GM18502 (cell line): ENCODE measurements at regions not wholly inside any gene's neighbourhood (a gene's known extent, or its start where the extent isn't known, plus 50 kb on each side); places are given as distances from the start of the nearest gene placed in this dataset.
"Not testable (repeated sequence)": the region's sequence is repeated elsewhere in the genome, so short reads cannot be mapped to it uniquely, and the experiment has no call there.

Experiments used
- ATAC-seq: cut with Tn5 transposase; IDR thresholded peaks from one replicate; pipeline ENCODE4 v1.9.1; 2021; ENCODE audit warnings: mild to moderate bottlenecking; ENCODE audit not compliant: unreplicated experiment, poor library complexity

DNA sequence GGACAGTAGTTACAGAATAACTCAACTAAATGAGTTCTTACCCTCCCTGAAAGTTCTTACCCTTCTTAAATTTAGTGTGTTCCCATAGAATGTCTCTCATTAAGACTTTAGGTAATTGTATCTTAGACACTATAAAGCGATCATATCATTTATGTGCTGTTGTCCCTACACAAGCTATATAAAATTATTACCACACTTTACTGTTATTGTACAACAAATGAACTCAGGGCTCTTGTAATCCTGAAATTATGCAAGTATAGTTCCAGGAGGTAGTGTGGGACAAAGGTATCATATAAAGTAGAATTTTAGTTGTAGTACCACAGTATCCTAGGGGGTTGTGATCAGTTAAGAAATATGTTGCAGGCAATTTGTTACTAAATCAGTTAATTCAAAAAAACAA is 167.4 kb upstream of the CARMIL1 start:
- ATAC-seq = no peak

GRCh38 chr6:25112322-25112773 is 166.8 kb upstream of the CARMIL1 start:
- ATAC-seq = no peak

DNA sequence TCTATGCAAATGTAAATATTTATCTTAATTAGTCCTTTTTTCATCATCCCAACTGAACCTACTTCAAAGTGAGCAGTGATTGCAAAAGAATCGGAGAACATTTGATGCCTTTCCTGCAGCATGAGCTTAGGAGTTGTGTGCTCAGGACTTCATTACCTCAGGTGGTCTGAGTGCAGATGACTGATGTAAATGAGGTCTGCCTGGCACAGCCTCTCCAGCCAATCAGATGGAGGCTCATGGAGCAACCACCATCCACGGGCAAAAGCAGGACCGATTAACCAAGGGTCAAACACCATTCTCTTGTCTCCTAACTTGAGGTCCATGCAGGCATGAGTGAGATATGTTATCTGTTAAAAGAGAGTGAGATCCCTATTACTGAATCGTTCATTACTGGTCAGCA is 165.7 kb upstream of the CARMIL1 start:
- no peak for ATAC-seq

DNA sequence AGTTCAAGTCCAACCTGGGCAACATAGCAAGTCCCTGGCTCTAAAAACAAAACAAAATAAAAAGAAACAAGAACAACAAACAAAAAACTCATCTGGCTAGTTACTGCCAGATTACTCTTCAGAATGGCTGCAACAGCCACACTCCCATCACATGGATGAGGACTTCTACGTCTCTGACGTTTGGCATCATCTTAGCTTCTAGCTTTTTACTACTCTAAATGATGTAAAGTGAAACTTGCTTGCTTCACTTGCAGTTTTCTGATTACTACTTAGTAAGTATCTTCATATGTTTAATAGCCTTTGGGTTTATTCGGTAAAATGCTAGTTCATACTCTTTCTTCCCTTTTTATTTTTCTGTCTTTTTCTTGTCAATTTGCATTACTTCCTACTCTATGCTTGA is 161.1 kb upstream of the CARMIL1 start:
- no peak for ATAC-seq

DNA sequence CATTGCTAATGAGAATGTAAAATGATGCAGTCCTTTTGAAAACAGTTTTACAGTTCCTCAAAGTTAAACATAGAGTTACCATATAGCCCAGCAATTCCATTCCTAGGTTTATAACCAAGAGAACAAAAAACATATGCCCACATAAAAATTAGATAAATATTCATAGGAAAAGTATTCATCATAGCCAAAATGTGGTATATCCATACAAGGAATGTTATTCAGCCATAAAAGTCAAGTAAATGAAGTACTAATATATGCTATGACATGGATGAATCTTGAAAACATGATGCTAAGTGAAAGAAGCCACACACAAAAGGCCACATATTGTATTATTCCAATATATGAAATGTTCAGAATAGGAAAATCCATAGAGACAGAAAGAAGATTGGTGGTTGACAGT is 158.0 kb upstream of the CARMIL1 start:
- ATAC-seq = no peak

GRCh38 chr6:25122001-25122400 is 157.2 kb upstream of the CARMIL1 start:
- ATAC-seq = no peak

DNA sequence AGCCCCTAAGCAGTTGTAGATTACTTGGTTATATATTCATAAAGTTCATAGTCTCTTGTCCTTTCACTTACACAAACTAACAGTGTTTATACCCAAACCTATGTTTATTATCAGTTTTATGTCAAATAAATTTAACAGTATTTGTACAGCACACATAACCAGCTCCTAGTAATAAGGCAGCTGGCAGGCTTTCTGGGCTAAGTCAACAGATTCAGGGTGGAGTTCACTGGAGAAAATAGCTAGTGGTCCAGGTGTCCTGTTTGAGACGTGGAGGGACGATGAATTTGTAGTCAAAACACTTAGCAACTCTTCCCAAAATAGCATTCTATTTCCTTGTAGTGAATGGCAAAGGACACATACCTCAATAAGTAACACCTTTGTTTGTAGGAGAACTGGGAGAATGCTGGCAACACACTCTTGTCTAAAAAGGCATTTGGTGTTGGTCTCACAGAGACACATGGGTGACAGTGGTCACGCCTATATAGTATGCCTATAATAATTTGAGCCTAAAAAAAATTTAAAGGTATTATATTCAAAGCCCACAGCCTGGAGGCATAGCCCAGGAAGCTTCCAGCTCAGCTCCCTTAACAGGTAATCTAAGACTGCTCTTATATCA is 156.4 kb upstream of the CARMIL1 start:
- ATAC-seq = no peak

DNA sequence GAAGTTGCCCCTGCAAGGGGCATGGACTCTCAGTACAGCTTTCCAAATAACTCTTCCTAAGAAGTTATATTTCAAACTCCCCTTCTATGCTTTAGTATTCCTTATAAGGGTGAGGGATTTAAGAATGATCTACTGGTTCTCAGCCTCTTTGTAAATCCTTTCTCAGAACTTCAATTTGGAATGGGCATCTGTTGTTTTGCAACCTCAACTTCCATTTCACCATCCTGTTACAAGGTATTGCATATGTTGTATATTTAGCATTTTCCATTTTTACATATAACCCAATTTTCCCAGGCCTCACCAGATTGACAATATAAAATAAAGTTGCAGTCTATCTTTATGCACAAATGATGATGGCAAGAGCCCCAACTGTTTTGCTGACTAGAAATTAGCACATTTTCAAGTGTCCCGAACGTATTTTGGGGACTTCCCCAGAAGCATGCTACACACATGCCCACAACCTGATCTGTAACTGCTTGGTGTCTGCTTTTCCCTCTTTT is 154.9 kb upstream of the CARMIL1 start:
- ATAC-seq = no peak

DNA sequence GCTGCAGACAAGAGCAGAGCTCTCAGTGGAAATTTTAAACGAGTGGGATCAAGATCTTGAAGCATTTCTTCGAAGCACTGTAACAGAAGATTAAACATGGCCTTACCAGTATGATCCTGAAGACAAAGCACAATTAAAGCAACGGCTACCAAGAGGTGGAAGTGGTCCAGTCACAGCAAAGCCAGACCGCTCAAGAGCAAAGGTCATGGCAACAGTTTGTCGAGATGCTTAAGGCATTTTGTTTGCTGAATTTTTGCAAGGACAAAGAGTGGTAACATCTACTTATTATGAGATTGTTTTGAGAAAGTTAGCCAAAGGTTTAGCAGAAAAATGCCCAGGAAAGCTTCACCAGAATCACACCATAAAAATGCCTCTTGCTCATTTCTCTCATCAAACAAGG is 153.4 kb upstream of the CARMIL1 start:
- ATAC-seq = no peak

DNA sequence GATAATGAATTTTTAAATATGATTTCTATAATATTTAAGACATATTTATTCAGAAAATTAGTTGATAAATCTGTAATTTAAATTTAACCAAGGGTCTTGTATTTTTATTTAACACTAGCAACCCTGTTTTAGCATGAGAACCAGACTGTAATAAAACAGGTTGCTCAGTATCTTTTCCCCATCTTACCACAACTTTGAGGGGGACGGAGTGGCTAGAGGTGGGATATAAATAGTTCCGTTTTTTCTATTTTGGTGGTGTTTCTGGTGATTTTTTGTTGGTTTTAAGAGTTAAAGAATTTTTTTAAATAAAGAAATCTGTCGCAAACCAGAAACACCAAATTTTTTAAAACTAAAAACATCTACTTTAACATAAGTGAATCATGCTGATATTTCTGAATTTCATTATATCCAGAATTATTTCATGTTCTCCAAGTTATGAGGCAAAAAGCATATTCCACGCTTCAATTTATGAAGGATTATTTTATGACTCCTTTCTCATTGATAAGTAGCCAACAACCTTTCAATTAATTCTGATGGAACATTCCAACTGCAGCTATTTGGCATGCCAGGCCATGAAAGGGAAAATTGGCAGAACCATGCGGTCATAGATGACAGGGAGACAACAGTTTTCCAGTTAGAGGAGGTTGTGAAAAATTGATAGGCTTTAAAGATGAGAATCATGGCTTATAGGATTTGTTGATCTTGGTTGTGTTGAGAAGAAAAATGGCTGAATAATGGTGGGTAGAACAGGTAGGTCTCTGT is 151.9 kb upstream of the CARMIL1 start:
- ATAC-seq = no peak

DNA sequence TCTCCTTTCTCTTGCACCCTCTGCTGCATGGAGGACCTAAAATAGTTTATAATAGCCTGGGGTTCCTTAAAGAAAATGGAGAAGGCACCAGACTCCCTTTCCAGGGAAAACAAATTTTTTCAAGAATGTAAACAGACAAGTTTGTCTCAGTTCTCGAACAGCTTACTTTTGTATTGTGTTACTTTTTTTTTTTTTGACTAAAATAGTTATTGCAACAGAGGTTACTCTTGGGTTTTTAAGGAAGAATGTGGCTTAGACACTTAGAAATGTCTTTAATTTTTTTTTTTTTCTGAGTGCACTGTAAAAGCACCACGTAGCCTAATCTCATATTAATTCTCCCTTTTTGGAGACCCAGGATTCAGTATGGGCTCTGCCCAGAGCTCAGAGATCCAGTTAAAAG is 148.7 kb upstream of the CARMIL1 start:
- ATAC-seq = no peak

GRCh38 chr6:25132934-25133333 is 146.2 kb upstream of the CARMIL1 start:
- no peak for ATAC-seq

GRCh38 chr6:25133568-25133967 is 145.6 kb upstream of the CARMIL1 start:
- no peak for ATAC-seq

- no peak for ATAC-seq
Observed at GRCh38 chr6:25136854-25137253, 142.3 kb upstream of the CARMIL1 start.

DNA sequence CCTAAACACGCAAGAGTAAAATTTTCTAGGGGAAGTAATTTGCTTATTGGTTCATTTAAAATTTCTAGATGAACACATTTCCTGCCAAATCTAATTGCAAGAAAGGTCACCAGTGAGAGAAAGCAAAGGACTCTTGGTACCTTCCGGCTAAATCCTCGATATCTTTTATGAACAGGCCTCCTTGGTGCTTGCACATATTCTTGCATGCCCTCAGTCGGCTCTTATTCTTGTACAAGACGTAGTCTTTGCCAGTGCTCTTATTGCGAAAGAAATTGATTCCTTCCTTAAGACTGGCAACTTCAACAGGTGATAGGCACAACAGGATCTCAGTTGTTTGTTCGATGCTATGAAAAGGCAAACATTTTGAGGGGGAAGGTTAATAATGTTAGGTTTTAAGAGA is 141.7 kb upstream of the CARMIL1 start:
- no peak for ATAC-seq

DNA sequence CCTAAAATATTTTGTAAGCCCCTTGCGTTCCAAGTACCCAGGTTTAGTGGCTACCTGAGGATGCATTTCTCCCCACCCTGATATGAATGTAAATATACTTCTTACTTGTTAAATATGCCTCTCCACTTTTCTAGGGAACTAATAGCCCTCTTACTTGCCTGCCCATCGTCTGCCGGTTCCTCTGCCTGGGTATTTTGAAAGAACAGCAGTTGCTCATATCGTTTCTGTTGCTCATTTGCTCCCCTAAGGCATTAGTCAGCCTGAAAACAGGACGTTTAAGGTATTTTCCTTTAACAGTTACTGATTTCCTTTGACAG is 141.3 kb upstream of the CARMIL1 start:
- ATAC-seq = no peak

DNA sequence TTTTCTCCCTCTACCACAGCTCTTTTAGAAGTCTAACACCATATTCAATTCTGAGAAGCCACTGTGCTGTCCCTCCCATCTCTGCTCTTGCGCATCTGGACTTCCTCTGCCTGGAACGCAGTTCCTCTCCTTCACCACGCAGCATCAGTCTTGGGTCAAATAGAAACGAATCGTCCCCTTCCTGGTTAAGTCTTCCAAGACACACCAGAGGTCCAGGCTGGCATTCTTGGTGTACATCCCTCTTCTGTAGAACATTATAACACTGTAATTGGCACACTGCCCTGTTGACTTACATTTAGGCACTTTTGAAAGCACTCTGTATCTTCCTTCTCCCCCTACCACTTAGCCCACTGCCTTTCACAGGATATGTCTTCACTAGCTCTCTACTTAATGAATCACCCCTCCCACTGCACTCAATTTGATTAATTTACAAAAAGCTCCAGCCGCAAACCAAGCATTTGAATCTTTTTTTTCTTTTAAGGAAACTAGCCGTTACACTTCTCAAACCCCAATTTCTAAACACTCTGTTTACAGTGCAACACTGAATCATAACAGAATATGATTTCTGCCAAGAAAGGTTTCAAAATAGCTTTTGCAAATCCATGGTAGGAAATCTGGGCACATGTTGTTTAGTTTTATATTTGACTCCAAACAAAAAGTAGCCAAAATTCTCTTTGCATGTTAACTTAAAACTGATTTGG is 140.8 kb upstream of the CARMIL1 start:
- ATAC-seq = peak; percentile 91

GRCh38 chr6:25138934-25139415 is 140.2 kb upstream of the CARMIL1 start:
- peak; percentile 15 for ATAC-seq

DNA sequence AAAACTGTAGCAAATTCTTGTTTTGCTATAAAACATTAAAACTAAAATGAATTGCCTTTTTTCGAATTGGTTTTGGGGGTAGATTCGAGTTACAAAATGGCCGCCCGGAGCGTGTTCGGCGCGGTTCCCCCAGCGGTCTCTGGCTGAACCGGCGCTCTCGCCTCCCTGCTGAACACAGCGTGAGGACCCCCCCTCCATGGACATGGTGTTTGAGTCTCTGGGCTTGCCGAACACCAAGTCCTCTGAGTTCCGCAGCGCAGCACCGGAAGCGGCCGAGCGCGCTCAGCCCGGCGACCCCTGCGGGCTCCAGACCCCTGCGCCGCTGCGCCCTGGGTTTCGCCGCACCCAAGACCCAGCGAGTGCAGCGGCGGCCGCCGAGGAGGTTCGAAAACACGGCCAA is 139.6 kb upstream of the CARMIL1 start:
- ATAC-seq = not testable (repeated sequence)

GRCh38 chr6:25142506-25142905 is 136.7 kb upstream of the CARMIL1 start:
- no peak for ATAC-seq

DNA sequence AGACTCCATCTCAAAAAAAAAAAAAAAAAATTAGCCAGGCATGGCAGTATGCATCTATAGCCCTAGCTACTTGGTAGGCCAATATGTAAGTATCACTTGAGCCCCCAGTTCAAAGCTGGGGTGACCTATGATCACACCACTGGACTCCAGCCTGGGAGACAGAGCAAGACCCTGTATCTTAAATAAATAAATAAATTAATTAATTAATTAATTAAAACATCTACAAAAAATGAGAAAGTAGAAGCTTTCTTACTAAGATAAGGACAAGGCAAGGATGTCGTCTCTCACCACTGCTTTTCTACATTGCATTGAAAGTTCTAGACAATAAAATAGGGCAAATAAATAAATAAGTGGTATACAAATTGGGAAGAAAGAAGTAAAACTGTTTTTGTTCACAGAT is 134.3 kb upstream of the CARMIL1 start:
- ATAC-seq = no peak
